Thyroid gland (tissue), 4 donors: ENCODE measurements at regions not wholly inside any gene's neighbourhood (a gene's known extent, or its start where the extent isn't known, plus 50 kb on each side); places are given as distances from the start of the nearest gene placed in this dataset.

ENCODE experiments used
- POLR2A ChIP-seq, 2 donors: fragments of 450-650 bp; IDR thresholded peaks; one replicate each; pipeline ENCODE4 v1.6.1; 2017; ENCODE audit warnings: antibody characterized with exemption in 2 of 2, mild to moderate bottlenecking in 2 of 2, moderate library complexity in 1 of 2
- TF ChIP-seq, protein P1 (sequence below), 6 experiments: fragments of 200-600 bp in 3 of 6; fragments of 450-650 bp in 3 of 6; sonication (generic) in 3 of 6; IDR thresholded peaks; one replicate each; pipeline ENCODE4 v1.5.1; 2016 to 2019; ENCODE audit warnings: antibody characterized with exemption in 6 of 6, mild to moderate bottlenecking in 2 of 6, inconsistent platforms in 1 of 6, moderate library complexity in 1 of 6

DNA sequence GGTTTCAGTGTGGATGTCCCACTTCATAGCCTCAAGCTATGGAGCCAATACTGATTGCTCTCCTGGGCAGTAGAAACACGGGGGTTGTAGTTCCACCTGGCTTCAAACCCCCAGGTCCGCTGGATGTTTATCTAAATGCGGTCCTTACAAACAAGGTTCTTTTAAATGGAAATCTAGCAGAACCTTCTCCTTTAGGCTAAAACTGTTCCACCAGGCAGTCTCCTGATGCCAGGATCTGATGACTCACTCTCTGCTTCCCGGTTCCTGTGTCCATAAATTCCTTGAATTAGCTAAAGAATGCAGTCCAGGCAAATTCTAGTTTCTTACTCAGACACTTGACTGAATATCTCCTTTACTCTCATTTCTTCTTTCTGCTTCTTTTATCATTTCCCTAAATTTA lies 108.4 kb upstream of the FAM3C start:
- no peak for TF ChIP-seq POLR2A (IDR thresholded peaks at IDR 0.05)
- TF ChIP-seq, protein P1, sequence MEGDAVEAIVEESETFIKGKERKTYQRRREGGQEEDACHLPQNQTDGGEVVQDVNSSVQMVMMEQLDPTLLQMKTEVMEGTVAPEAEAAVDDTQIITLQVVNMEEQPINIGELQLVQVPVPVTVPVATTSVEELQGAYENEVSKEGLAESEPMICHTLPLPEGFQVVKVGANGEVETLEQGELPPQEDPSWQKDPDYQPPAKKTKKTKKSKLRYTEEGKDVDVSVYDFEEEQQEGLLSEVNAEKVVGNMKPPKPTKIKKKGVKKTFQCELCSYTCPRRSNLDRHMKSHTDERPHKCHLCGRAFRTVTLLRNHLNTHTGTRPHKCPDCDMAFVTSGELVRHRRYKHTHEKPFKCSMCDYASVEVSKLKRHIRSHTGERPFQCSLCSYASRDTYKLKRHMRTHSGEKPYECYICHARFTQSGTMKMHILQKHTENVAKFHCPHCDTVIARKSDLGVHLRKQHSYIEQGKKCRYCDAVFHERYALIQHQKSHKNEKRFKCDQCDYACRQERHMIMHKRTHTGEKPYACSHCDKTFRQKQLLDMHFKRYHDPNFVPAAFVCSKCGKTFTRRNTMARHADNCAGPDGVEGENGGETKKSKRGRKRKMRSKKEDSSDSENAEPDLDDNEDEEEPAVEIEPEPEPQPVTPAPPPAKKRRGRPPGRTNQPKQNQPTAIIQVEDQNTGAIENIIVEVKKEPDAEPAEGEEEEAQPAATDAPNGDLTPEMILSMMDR (IDR thresholded peaks at IDR 0.05), result no peak
